Gastroesophageal sphincter (tissue), 4 donors: ENCODE measurements at regions not wholly inside any gene's neighbourhood (a gene's known extent, or its start where the extent isn't known, plus 50 kb on each side); places are given as distances from the start of the nearest gene placed in this dataset.

ENCODE experiments used
- ATAC-seq: fragments of 150-250 bp; one replicate; pipeline ENCODE4 v1.9.1; 2016; ENCODE audit warnings: mild to moderate bottlenecking, moderate library complexity
- H3K27ac ChIP-seq, 4 donors: fragments of 200-600 bp; sonication (generic) in 3 of 4; 1 replicate in 3 of 4; 2 replicates in 1 of 4; pipeline ENCODE4 v1.5.1; 2016 to 2019
- H3K27me3 ChIP-seq: fragments of 200-600 bp; sonication (generic); one replicate; pipeline ENCODE4 v1.5.1; 2019
- H3K36me3 ChIP-seq, 2 donors: fragments of 200-600 bp; sonication (generic); one replicate each; pipeline ENCODE4 v1.5.1; 2019; ENCODE audit warnings: control low read depth in 1 of 2
- H3K4me1 ChIP-seq, 3 donors: fragments of 200-600 bp; sonication (generic); 1 replicate in 2 of 3; 2 replicates in 1 of 3; pipeline ENCODE4 v1.5.1; 2016 to 2019; ENCODE audit warnings: control low read depth in 2 of 3
- H3K4me3 ChIP-seq, 2 donors: fragments of 200-600 bp; sonication (generic); one replicate each; pipeline ENCODE4 v1.5.1; 2019; ENCODE audit warnings: mild to moderate bottlenecking in 1 of 2, moderate library complexity in 1 of 2
- H3K9me3 ChIP-seq, 3 donors: fragments of 200-600 bp; sonication (generic); one replicate each; pipeline ENCODE4 v1.5.1; 2017 to 2019; ENCODE audit warnings: control low read depth in 2 of 3
- CTCF ChIP-seq, 4 experiments: fragments of 200-600 bp in 2 of 4; fragments of 450-650 bp in 2 of 4; sonication (generic) in 1 of 4; IDR thresholded peaks; one replicate each; pipeline ENCODE4 v1.5.1; 2017 to 2019; ENCODE audit warnings: antibody characterized with exemption in 4 of 4, mild to moderate bottlenecking in 2 of 4, moderate library complexity in 2 of 4
- EP300 ChIP-seq: sonication (generic); formaldehyde crosslinking; IDR thresholded peaks from one replicate; pipeline ENCODE4 v1.6.1; 2017; ENCODE audit warnings: antibody characterized with exemption, mild to moderate bottlenecking
- POLR2A ChIP-seq, 2 donors: fragments of 450-650 bp; IDR thresholded peaks; one replicate each; pipeline ENCODE4 v1.6.1; 2017; ENCODE audit warnings: antibody characterized with exemption in 2 of 2, mild to moderate bottlenecking in 2 of 2, moderate library complexity in 1 of 2
- POLR2AphosphoS5 ChIP-seq: sonication (generic); formaldehyde crosslinking; IDR thresholded peaks from one replicate; pipeline ENCODE4 v1.6.1; 2017; ENCODE audit warnings: antibody characterized with exemption
- WGBS, 2 donors: methylation state at CpG; one replicate each; pipeline ENCODE4 v1.1.5; 2018; ENCODE audit warnings: low coverage in 1 of 2; 5-methylcytosine and 5-hydroxymethylcytosine counted together

- Histone ChIP-seq H3K36me3 (no peaks in the 10 kb centered on the region), H3K4me3 (no peak overlapping the region), H3K27me3 (no peaks in the 10 kb centered on the region), H3K4me1 (no peaks in the 10 kb centered on the region), H3K9me3 (no peaks in the 10 kb centered on the region), H3K27ac (no peak overlapping the region)
- 78 to 100% methylated on average over 2 of the region's 2 CpGs for WGBS, 2 donors
- TF ChIP-seq POLR2AphosphoS5 (no peak), CTCF (IDR thresholded peaks at IDR 0.05) (no peak), POLR2A (IDR thresholded peaks at IDR 0.05) (no peak), EP300 (no peak)
- no peak for ATAC-seq
Measured at GRCh38 chr2:60007671-60008070, 545.8 kb downstream of the BCL11A start.

GRCh38 chr2:60003076-60003475, 550.4 kb downstream of the BCL11A start:
- Histone ChIP-seq H3K36me3 (no peaks in the 10 kb centered on the region), H3K27me3 (no peaks in the 10 kb centered on the region), H3K4me3 (no peak overlapping the region), H3K27ac (no peak overlapping the region), H3K9me3 (no peaks in the 10 kb centered on the region), H3K4me1 (no peaks in the 10 kb centered on the region)
- WGBS, 2 donors: 58 to 69% methylated on average over 2 of the region's 2 CpGs
- no peak for TF ChIP-seq EP300
- TF ChIP-seq CTCF (IDR thresholded peaks at IDR 0.05): no peak
- TF ChIP-seq POLR2A (IDR thresholded peaks at IDR 0.05): no peak
- no peak for TF ChIP-seq POLR2AphosphoS5
- no peak for ATAC-seq

- no peak overlapping the region for H3K4me3 ChIP-seq
- no peak overlapping the region for H3K27ac ChIP-seq
- ATAC-seq: no peak
- no peaks in the 10 kb centered on the region for H3K4me1 ChIP-seq
- H3K27me3 ChIP-seq: no peaks in the 10 kb centered on the region
- WGBS, 2 donors: 62 to 73% methylated on average over 3 of the region's 3 CpGs
- H3K9me3 ChIP-seq: no peaks in the 10 kb centered on the region
- H3K36me3 ChIP-seq: no peaks in the 10 kb centered on the region
- no peak for TF ChIP-seq POLR2AphosphoS5
- no peak for TF ChIP-seq EP300
- no peak for TF ChIP-seq POLR2A (IDR thresholded peaks at IDR 0.05)
- no peak for TF ChIP-seq CTCF (IDR thresholded peaks at IDR 0.05)
Measured at GRCh38 chr2:60002183-60002867, 551.1 kb downstream of the BCL11A start.

GRCh38 chr2:60000686-60001085, 552.8 kb downstream of the BCL11A start:
- TF ChIP-seq POLR2A (IDR thresholded peaks at IDR 0.05) (no peak), CTCF (IDR thresholded peaks at IDR 0.05) (no peak), EP300 (no peak), POLR2AphosphoS5 (no peak)

GRCh38 chr2:59998324-59998723, 555.1 kb downstream of the BCL11A start:
- Histone ChIP-seq H3K4me3 (no peak overlapping the region), H3K4me1 (no peaks in the 10 kb centered on the region), H3K27ac (no peak overlapping the region), H3K36me3 (no peaks in the 10 kb centered on the region), H3K27me3 (peaks cover 4% of the 10 kb centered on the region), H3K9me3 (no peaks in the 10 kb centered on the region)
- TF ChIP-seq CTCF (IDR thresholded peaks at IDR 0.05) (no peak), POLR2AphosphoS5 (no peak), POLR2A (IDR thresholded peaks at IDR 0.05) (no peak), EP300 (no peak)
- no peak for ATAC-seq

More at GRCh38 chr2:60000686-60001085, 552.8 kb downstream of the BCL11A start:
- Histone ChIP-seq H3K27me3 (no peaks in the 10 kb centered on the region), H3K4me1 (no peaks in the 10 kb centered on the region), H3K4me3 (no peak overlapping the region), H3K27ac (no peak overlapping the region), H3K36me3 (no peaks in the 10 kb centered on the region), H3K9me3 (no peaks in the 10 kb centered on the region)
- no peak for ATAC-seq
